ENCODE measurements at regions not wholly inside any gene's neighbourhood (a gene's known extent, or its start where the extent isn't known, plus 50 kb on each side); places are given as distances from the start of the nearest gene placed in this dataset.

GRCh38 chr20:11719153-11719552 is 198.5 kb upstream of the BTBD3 start:
- no peak for DNase-seq (ENCODE audit: low read depth)

- DNase-seq (ENCODE audit: low read depth): no peak
These were observed 196.3 kb upstream of the BTBD3 start for GRCh38 chr20:11721411-11721810.

- DNase-seq (ENCODE audit: low read depth): no peak
These were observed 193.6 kb upstream of the BTBD3 start for GRCh38 chr20:11724097-11724496.

- no peak for DNase-seq (ENCODE audit: low read depth)
These were observed 191.7 kb upstream of the BTBD3 start for GRCh38 chr20:11726026-11726425.

- no peak for DNase-seq (ENCODE audit: low read depth)
These were observed 190.0 kb upstream of the BTBD3 start for GRCh38 chr20:11727708-11728107.

GRCh38 chr20:11728937-11729336 is 188.8 kb upstream of the BTBD3 start:
- DNase-seq (ENCODE audit: low read depth): no peak

GRCh38 chr20:11729806-11730205 is 187.9 kb upstream of the BTBD3 start:
- DNase-seq (ENCODE audit: low read depth): no peak

- no peak for DNase-seq (ENCODE audit: low read depth)
These were observed 183.3 kb upstream of the BTBD3 start for GRCh38 chr20:11734431-11734830.

- peak; percentile 50 for DNase-seq (ENCODE audit: low read depth)
These were observed 178.8 kb upstream of the BTBD3 start for GRCh38 chr20:11738852-11739251.

GRCh38 chr20:11740975-11741374 is 176.7 kb upstream of the BTBD3 start:
- no peak for DNase-seq (ENCODE audit: low read depth)

GRCh38 chr20:11745145-11745544 is 172.5 kb upstream of the BTBD3 start:
- no peak for DNase-seq (ENCODE audit: low read depth)

GRCh38 chr20:11748436-11748835 is 169.3 kb upstream of the BTBD3 start:
- no peak for DNase-seq (ENCODE audit: low read depth)

- no peak for DNase-seq (ENCODE audit: low read depth)
These were observed 165.4 kb upstream of the BTBD3 start for GRCh38 chr20:11752336-11752735.

GRCh38 chr20:11753155-11753554 is 164.5 kb upstream of the BTBD3 start:
- DNase-seq (ENCODE audit: low read depth): no peak

- DNase-seq (ENCODE audit: low read depth): no peak
These were observed 163.2 kb upstream of the BTBD3 start for GRCh38 chr20:11754451-11754850.

- DNase-seq (ENCODE audit: low read depth): peak; percentile 1
These were observed 162.4 kb upstream of the BTBD3 start for GRCh38 chr20:11755071-11755841.

- DNase-seq (ENCODE audit: low read depth): no peak
These were observed 156.2 kb upstream of the BTBD3 start for GRCh38 chr20:11761497-11761896.

- DNase-seq (ENCODE audit: low read depth): no peak
These were observed 150.7 kb upstream of the BTBD3 start for GRCh38 chr20:11766961-11767360.

GRCh38 chr20:11769825-11770224 is 147.9 kb upstream of the BTBD3 start:
- DNase-seq (ENCODE audit: low read depth): no peak

GRCh38 chr20:11772226-11772730 is 145.4 kb upstream of the BTBD3 start:
- DNase-seq (ENCODE audit: low read depth): no peak

- DNase-seq (ENCODE audit: low read depth): no peak
These were observed 141.0 kb upstream of the BTBD3 start for GRCh38 chr20:11776687-11777086.

GRCh38 chr20:11777387-11778205 is 140.1 kb upstream of the BTBD3 start:
- peak; percentile 37 for DNase-seq (ENCODE audit: low read depth)

GRCh38 chr20:11778206-11778570 is 139.5 kb upstream of the BTBD3 start:
- DNase-seq (ENCODE audit: low read depth): peak; percentile 15
